Inferior parietal cortex (tissue), 1 donor: ENCODE measurements at regions not wholly inside any gene's neighbourhood (a gene's known extent, or its start where the extent isn't known, plus 50 kb on each side); places are given as distances from the start of the nearest gene placed in this dataset.
"Not testable (repeated sequence)": the region's sequence is repeated elsewhere in the genome, so short reads cannot be mapped to it uniquely, and the experiment has no call there.

Experiments used
- DNase-seq: peaks from one replicate; pipeline ENCODE4 v3.0.0-alpha.2; 2016; ENCODE audit errors: extremely low spot score

GRCh38 chr9:26789959-26790358, 102.6 kb downstream of the CAAP1 start:
- peak; percentile 27 for DNase-seq

GRCh38 chr9:26786564-26786963, 106.0 kb downstream of the CAAP1 start:
- no peak for DNase-seq

- no peak for DNase-seq
Observed at GRCh38 chr9:26782899-26783298, 109.7 kb downstream of the CAAP1 start.

- DNase-seq = no peak
Observed at GRCh38 chr9:26781906-26782305, 110.7 kb downstream of the CAAP1 start.

- DNase-seq = not testable (repeated sequence)
Observed at GRCh38 chr9:26780307-26780706, 112.3 kb downstream of the CAAP1 start.

GRCh38 chr9:26779062-26779461, 113.5 kb downstream of the CAAP1 start:
- DNase-seq = no peak

GRCh38 chr9:26775391-26775790, 117.2 kb downstream of the CAAP1 start:
- no peak for DNase-seq

- no peak for DNase-seq
Observed at GRCh38 chr9:26773056-26773455, 119.5 kb downstream of the CAAP1 start.

- no peak for DNase-seq
Observed at GRCh38 chr9:26770821-26771220, 121.8 kb downstream of the CAAP1 start.

GRCh38 chr9:26768145-26768544, 124.5 kb downstream of the CAAP1 start:
- no peak for DNase-seq

- no peak for DNase-seq
Observed at GRCh38 chr9:26760675-26761074, 131.9 kb downstream of the CAAP1 start.

- no peak for DNase-seq
Observed at GRCh38 chr9:26758655-26759054, 133.9 kb downstream of the CAAP1 start.

- DNase-seq = no peak
Observed at GRCh38 chr9:26756881-26757280, 135.7 kb downstream of the CAAP1 start.

- no peak for DNase-seq
Observed at GRCh38 chr9:26755476-26755875, 137.1 kb downstream of the CAAP1 start.

GRCh38 chr9:26754509-26755164, 138.0 kb downstream of the CAAP1 start:
- no peak for DNase-seq

- no peak for DNase-seq
Observed at GRCh38 chr9:26753971-26754370, 138.6 kb downstream of the CAAP1 start.

GRCh38 chr9:26750162-26750561, 142.4 kb downstream of the CAAP1 start:
- no peak for DNase-seq

- no peak for DNase-seq
Observed at GRCh38 chr9:26748449-26749058, 144.0 kb downstream of the CAAP1 start.

- DNase-seq = no peak
Observed at GRCh38 chr9:26747611-26748010, 145.0 kb downstream of the CAAP1 start.

GRCh38 chr9:26746357-26747072, 146.1 kb downstream of the CAAP1 start:
- no peak for DNase-seq

- no peak for DNase-seq
Observed at GRCh38 chr9:26745111-26745510, 147.5 kb downstream of the CAAP1 start.

GRCh38 chr9:26744191-26744965, 148.2 kb downstream of the CAAP1 start:
- DNase-seq = peak; percentile 17
